ENCODE measurements at regions not wholly inside any gene's neighbourhood (a gene's known extent, or its start where the extent isn't known, plus 50 kb on each side); places are given as distances from the start of the nearest gene placed in this dataset.

DNA sequence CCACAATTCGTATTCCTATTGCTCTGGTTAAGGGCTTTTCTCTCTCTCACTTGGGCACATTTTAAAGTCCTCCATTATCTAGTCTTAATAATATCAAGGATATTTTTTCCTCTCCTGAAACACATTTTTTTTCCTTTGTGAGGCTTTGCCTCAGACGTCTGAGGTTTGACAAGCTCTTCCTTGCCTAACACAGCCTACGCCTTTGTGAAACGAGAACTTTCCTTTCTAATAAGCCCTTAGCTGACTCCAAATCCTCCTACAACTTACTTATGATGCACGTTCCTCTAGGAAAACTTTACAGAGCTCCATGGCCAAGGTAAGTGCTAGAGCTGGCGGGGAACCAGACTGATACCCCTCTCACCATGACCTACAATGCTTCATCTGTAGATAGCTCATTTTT lies 841.5 kb downstream of the SOCS6 start:
- Mint-ChIP-seq H3K4me1 (no peaks in the 10 kb centered on the region), H3K27me3 (ENCODE audit: low read depth in 3 of 3) (peaks cover 0 to 3% (median 2%) of the 10 kb centered on the region in 3 donors), H3K4me3 (no peak overlapping the region), H3K27ac (no peak overlapping the region), H3K9me3 (peaks cover 0 to 10% (median 5%) of the 10 kb centered on the region in 7 donors), H3K36me3 (no peaks in the 10 kb centered on the region)
- Histone ChIP-seq H3K9ac (ENCODE audit: insufficient read depth, low read length, poor library complexity, severe bottlenecking) (no peak overlapping the region), H3K27ac (ENCODE audit: low read depth in 1 of 2, low read length in 2 of 2) (no peak overlapping the region), H3K4me2 (replicated peaks; ENCODE audit: extremely low read depth, low read length, poor library complexity, severe bottlenecking) (no peak overlapping the region), H3K27me3 (ENCODE audit: control insufficient read depth in 2 of 2, insufficient read depth in 2 of 2, low read length in 2 of 2) (no peaks in the 10 kb centered on the region), H3K79me2 (ENCODE audit: insufficient read depth, low read length) (no peaks in the 10 kb centered on the region), H3K36me3 (replicated peaks in 1 of 2; ENCODE audit: control insufficient read depth in 1 of 2, insufficient read depth in 2 of 2, low read length in 2 of 2) (no peaks in the 10 kb centered on the region), H3K4me1 (ENCODE audit: control insufficient read depth in 1 of 2, insufficient read depth in 2 of 2, low read length in 2 of 2) (no peaks in the 10 kb centered on the region), H3K9me3 (replicated peaks in 1 of 2; ENCODE audit: control insufficient read depth in 1 of 2, insufficient read depth in 1 of 2, low read length in 2 of 2) (peaks cover 8 to 11% of the 10 kb centered on the region in 2 donors), H4K20me1 (ENCODE audit: insufficient read depth, low read length) (no peaks in the 10 kb centered on the region), H2AFZ (ENCODE audit: insufficient read depth, low read depth, low read length, poor library complexity, severe bottlenecking) (no peak overlapping the region), H3K4me3 (replicated peaks in 1 of 3; ENCODE audit: low read depth in 2 of 3, low read length in 3 of 3) (no peak overlapping the region)
- WGBS (ENCODE audit: insufficient coverage), result 95% methylated on average over 4 of the region's 6 CpGs
- TF ChIP-seq, protein P1, sequence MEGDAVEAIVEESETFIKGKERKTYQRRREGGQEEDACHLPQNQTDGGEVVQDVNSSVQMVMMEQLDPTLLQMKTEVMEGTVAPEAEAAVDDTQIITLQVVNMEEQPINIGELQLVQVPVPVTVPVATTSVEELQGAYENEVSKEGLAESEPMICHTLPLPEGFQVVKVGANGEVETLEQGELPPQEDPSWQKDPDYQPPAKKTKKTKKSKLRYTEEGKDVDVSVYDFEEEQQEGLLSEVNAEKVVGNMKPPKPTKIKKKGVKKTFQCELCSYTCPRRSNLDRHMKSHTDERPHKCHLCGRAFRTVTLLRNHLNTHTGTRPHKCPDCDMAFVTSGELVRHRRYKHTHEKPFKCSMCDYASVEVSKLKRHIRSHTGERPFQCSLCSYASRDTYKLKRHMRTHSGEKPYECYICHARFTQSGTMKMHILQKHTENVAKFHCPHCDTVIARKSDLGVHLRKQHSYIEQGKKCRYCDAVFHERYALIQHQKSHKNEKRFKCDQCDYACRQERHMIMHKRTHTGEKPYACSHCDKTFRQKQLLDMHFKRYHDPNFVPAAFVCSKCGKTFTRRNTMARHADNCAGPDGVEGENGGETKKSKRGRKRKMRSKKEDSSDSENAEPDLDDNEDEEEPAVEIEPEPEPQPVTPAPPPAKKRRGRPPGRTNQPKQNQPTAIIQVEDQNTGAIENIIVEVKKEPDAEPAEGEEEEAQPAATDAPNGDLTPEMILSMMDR (IDR thresholded peaks at IDR 0.05), result no peak
- intact Hi-C loops (cut with micrococcal nuclease), result no loop called here
- no peak for DNase-seq

DNA sequence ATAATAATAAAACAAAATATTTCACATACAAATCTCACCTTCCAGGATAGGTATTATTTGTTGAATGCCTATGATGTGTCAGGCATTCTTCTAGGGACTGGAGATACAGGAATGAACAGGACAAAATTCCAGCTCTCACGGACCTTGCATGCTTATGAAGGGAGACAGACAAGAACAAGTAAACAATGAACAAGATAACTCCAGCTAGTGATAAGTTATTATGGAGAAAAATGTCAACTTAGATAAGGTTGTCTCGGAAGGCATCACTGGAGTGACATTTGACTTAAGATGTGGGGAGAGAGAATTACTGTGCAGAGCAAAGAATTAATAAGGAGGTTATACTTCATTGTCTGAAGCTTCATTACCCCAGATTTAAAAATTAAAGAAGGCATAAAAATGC lies 836.7 kb downstream of the SOCS6 start:
- no peak overlapping the region for H2AFZ ChIP-seq (ENCODE audit: insufficient read depth, low read depth, low read length, poor library complexity, severe bottlenecking)
- Mint-ChIP-seq H3K27ac (no peak overlapping the region), H3K4me3 (no peak overlapping the region), H3K9me3 (peaks cover 1 to 9% (median 7%) of the 10 kb centered on the region in 7 donors), H3K4me1 (no peaks in the 10 kb centered on the region), H3K36me3 (no peaks in the 10 kb centered on the region), H3K27me3 (ENCODE audit: low read depth in 3 of 3) (no peaks in the 10 kb centered on the region)
- TF ChIP-seq, protein P1 (IDR thresholded peaks at IDR 0.05), result no peak
- H3K4me1 ChIP-seq (ENCODE audit: control insufficient read depth in 1 of 2, insufficient read depth in 2 of 2, low read length in 2 of 2), result no peaks in the 10 kb centered on the region
- no peaks in the 10 kb centered on the region for H4K20me1 ChIP-seq (ENCODE audit: insufficient read depth, low read length)
- intact Hi-C loops (cut with micrococcal nuclease), result no loop called here
- no peak for DNase-seq
- no peak overlapping the region for H3K9ac ChIP-seq (ENCODE audit: insufficient read depth, low read length, poor library complexity, severe bottlenecking)
- no peaks in the 10 kb centered on the region for H3K27me3 ChIP-seq (ENCODE audit: control insufficient read depth in 2 of 2, insufficient read depth in 2 of 2, low read length in 2 of 2)
- peaks cover 0 to 6% of the 10 kb centered on the region in 2 donors for H3K9me3 ChIP-seq (replicated peaks in 1 of 2; ENCODE audit: control insufficient read depth in 1 of 2, insufficient read depth in 1 of 2, low read length in 2 of 2)
- H3K4me2 ChIP-seq (replicated peaks; ENCODE audit: extremely low read depth, low read length, poor library complexity, severe bottlenecking), result no peak overlapping the region
- WGBS (ENCODE audit: insufficient coverage), result 80% methylated on average over 1 of the region's 2 CpGs
- H3K36me3 ChIP-seq (replicated peaks in 1 of 2; ENCODE audit: control insufficient read depth in 1 of 2, insufficient read depth in 2 of 2, low read length in 2 of 2), result no peaks in the 10 kb centered on the region
- no peak overlapping the region for H3K27ac ChIP-seq (ENCODE audit: low read depth in 1 of 2, low read length in 2 of 2)
- no peaks in the 10 kb centered on the region for H3K79me2 ChIP-seq (ENCODE audit: insufficient read depth, low read length)
- H3K4me3 ChIP-seq (replicated peaks in 1 of 3; ENCODE audit: low read depth in 2 of 3, low read length in 3 of 3), result no peak overlapping the region

Data from CD14-positive monocyte (primary cell).